ENCODE measurements at regions not wholly inside any gene's neighbourhood (a gene's known extent, or its start where the extent isn't known, plus 50 kb on each side); places are given as distances from the start of the nearest gene placed in this dataset.

DNA sequence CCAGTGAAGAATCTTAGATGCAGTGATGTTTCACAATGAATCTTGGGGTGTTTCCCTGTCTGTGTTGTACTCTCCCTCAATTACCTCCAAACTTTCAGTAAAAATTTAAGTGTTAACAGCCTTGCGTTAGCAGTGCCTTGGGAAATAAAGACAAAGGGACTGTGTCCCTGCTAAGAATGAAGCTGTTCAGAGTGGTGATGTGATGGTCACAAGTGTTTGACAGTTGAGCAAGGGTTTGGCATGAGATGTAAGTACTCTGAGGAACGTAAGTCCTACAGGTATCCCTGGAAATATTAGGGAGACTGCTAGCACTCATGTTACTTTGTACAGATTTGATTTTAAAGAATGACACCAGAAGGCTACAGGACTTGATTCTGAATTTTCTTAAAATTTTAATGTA is 304.3 kb upstream of the DPH6 start:
- TF ChIP-seq, protein P1, sequence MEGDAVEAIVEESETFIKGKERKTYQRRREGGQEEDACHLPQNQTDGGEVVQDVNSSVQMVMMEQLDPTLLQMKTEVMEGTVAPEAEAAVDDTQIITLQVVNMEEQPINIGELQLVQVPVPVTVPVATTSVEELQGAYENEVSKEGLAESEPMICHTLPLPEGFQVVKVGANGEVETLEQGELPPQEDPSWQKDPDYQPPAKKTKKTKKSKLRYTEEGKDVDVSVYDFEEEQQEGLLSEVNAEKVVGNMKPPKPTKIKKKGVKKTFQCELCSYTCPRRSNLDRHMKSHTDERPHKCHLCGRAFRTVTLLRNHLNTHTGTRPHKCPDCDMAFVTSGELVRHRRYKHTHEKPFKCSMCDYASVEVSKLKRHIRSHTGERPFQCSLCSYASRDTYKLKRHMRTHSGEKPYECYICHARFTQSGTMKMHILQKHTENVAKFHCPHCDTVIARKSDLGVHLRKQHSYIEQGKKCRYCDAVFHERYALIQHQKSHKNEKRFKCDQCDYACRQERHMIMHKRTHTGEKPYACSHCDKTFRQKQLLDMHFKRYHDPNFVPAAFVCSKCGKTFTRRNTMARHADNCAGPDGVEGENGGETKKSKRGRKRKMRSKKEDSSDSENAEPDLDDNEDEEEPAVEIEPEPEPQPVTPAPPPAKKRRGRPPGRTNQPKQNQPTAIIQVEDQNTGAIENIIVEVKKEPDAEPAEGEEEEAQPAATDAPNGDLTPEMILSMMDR (IDR thresholded peaks at IDR 0.05; ENCODE audit: low read depth, low read length, poor library complexity, severe bottlenecking), result no peak
- TF ChIP-seq EZH2phosphoT487 (IDR thresholded peaks at IDR 0.05; ENCODE audit: borderline replicate concordance, low read length), result no peak
